ENCODE measurements at regions not wholly inside any gene's neighbourhood (a gene's known extent, or its start where the extent isn't known, plus 50 kb on each side); places are given as distances from the start of the nearest gene placed in this dataset.

DNA sequence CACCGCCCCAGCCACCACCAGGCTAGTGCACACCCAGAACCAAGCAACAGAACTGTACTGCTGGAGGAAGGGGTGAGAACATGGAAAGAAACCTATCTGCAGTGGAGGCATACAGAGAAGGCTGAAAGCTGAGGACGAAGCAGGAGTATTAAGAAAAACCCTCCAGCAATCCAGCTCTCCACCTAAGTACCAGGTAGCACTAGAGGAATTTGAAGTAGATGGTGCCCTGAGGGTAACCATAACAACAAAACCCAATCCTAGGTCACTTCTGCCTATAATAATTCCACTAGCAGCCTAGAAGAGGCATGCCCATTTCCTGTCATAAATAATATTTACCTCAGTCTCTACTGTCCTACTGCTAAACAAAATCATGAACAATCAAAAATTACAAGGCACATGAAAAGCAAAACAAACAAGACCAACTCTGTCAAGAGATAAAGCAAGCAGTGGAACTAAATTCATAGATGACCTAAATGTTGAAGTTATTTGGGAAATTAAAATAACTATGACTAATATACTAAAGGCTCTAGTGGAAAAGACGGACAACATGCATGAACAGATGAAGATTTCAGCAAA, 51.1 kb downstream of the HYCC1 start:
- no peak for DNase-seq (ENCODE audit: low read depth in 3 of 3)

DNA sequence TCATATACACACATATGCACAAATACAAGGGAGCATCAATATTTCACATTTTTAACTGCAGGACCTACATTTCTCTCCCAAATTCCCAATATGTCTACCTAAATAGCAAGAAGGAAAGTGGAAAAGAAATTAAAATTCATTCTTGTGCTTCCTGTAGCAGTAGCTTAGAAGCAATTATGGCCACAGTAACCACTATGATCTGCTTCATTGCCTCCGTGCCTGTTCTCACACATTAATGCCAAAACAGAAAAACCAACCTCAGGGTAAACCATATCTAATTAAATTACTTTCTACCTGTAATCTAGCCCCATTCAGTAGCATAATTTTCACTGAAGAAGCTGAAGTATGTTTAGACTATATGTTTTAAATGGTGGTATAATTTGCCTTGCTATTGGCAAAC, 55.2 kb downstream of the HYCC1 start:
- DNase-seq (ENCODE audit: low read depth in 3 of 3) = no peak

DNA sequence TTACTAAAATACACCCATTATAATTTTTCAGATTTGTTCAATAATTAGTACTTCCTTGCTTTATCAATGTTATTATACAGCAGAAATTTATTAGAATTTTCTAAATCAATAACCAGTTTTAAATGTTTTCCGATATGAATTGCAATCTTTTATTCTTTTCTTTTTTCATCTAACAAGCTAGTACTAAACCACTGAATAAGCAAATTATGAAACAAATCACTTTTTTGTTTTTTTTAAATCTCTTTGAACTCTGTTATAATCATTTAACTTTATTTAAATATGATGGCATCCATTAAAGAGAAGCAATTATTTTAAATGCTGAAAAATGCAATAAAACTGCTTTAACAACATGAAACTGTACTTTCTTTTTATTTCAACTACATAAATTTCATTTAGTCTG, 59.7 kb downstream of the HYCC1 start:
- DNase-seq (ENCODE audit: low read depth in 3 of 3) = no peak

DNA sequence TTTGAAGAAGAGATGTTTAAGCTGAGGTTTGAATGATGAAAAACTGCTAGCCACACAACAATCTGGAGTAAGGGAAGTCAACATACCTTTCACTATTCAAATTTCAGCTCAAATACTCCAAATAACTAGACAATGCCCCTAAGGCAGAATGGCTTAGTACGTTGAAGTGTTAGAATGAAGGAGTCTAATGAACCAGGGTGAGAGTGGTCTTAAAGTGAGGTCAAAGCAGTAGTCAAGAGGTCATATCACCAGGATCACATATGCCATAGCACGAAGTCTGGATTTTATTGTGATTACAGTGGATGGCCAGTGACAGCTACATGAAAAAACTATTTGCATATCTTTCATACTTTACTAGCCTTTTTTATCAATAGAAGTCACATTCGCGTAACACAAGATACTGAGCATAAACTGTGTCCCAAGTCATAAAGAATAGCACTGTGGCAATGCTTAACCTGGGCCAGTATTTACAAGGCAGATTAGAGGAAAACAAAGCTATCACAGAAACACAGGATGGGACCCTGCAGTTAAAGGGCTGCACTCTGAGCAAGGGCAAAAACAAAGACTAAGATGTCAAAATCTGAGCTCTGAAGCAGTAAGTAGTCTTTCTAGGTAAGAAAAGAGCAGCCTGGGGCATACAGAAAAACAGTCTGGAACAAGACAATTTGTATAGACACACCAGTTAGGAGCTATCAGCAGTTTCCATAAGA, 61.5 kb downstream of the HYCC1 start:
- no peak for DNase-seq (ENCODE audit: low read depth in 3 of 3)

DNA sequence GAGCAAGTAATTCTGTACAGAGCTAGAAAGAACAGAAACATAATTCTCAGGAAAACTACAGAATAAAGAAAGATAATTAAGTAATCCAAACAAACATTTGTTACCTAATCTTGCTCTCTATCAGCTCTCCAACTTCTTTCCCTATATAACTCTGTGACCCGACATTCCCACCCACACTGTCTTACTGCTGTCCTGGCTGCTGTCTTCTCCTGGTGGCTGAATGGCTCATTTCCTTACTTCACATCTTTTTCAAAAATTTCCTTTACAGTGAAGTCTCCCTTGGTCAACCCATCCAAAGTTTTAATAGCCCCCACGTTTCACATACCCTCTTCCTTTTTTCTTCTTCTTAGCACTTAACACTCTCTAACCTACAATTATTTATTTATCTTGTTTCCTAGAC, 64.0 kb downstream of the HYCC1 start:
- no peak for DNase-seq (ENCODE audit: low read depth in 3 of 3)

DNA sequence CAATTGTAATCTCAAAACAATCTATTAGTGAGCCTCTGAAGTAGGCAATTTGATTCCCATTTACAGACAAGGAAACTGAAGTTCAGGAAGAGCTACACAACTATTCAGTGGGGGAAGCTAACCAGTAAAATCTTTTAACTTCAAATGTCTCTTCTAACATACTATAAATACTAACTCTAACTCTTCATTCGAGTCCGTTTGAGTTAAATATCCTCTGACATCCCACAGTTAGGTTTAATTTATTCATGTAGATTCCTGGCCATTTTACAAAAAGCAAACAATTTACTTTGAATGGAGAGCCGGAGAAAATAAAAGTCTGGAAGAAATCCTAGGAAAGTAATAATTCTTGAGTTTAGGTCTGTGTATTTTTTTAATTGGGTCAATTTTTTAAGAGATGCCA, 64.7 kb downstream of the HYCC1 start:
- DNase-seq (ENCODE audit: low read depth in 3 of 3) = no peak

DNA sequence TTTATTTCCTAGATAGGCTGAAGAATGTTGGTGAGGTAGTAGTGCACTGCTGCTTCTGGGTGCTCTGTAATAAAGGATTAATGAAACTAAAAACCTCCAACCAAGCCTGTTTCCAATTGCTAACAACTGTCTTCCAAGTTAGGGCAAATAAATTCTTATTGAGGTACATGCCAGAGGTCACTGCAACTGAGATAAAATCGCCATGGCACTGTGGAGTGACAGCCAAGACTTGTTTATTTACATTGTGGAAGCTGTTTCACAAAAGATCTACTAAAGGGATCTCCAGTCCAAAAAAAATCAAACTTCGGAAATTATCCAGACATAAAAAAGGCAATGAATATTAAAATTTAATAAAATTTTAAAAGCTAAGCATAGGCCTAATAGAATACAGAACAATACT, 65.2 kb downstream of the HYCC1 start:
- DNase-seq (ENCODE audit: low read depth in 3 of 3) = no peak

DNA sequence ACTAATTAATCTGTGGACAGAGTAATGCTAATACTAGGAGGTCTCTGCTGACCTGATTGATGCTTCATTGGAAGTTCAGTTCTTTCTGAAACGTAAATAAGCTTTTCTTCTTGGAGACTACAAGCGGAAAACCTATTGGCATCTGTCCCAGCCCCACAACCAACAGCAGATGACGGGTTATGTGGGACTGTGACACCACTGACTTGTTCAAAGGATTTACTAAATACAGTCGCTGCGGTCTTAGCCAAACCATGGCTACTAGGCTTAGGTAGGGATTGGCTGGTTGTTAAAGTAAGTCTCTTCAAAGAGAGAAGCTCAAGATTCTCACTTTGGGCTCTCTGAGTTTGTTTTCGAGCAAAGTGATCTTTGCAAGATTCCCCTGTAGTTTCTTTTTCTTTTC, 68.3 kb downstream of the HYCC1 start:
- no peak for DNase-seq (ENCODE audit: low read depth in 3 of 3)

DNA sequence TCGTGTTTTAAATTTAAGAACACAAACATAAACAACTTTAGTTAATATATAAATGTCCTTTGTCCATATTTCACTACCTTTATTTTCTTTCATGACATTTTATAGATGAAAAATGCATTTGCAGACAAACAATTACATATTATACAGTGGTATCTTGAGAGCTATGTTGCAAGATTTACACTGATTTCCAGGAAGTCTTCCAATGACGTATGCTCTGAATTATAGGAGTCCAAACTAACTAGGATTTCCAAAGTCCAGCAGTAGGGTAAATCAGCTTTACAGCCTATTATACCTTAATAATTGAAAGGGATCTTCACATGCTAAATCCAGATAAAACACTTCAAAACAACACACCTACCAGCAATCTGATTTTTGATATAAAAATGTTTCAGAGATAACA, 69.4 kb downstream of the HYCC1 start:
- no peak for DNase-seq (ENCODE audit: low read depth in 3 of 3)

DNA sequence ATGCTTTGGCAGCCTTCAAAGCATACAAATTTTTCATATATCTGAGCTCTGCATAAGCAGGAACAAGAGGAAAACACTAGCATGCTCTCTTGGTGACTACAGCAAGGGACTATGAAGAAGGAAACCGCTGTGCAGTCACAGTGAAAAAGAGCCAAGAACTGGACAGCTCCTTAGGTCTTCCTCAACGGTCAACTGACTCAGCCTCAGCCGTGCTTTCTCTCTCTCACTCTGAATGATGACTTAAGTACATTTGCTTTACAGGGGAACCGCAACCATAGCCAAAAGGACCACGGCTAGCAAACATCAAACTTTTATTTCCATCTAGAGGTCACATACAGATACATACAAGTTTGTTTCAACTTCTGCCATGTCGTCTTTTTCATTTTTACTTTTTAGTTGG, 69.9 kb downstream of the HYCC1 start:
- no peak for DNase-seq (ENCODE audit: low read depth in 3 of 3)

DNA sequence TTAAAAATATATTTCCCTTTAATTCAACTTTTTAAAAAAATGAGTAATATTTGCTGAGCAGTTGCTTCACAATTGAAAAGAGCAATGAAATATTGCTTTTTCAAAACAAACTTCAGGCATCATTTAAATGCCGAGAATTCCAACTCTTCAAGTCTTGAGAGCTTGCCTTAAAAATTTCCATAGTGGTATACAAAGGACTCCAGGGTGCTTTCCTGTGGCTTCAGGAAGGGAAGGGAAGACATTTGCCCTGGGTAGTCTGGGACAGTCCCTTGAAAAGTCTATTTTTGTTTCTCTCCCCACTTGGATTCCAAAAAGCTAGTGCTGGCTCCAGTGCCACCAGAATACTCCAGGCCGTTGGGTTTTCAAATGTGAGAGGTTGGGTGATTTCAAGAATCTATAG, 71.7 kb downstream of the HYCC1 start:
- no peak for DNase-seq (ENCODE audit: low read depth in 3 of 3)

DNA sequence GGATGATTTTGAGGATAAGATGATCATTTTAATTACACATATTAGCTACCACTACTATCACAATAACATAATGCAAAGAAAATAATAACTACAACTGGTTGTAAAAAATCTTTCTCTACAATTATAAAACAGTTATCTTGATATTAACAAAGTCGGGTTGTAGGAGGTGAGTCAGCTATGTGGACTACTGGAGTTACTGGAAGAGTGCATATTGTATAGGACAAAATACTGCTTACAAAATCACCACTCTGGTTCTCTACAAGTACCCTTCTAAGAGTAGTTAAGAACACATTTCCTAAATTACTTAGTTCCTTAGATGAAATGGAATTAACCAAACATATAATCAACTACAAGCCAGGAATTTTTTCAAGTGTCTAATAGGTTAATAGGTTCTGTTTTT, 74.1 kb downstream of the HYCC1 start:
- DNase-seq (ENCODE audit: low read depth in 3 of 3) = no peak

DNA sequence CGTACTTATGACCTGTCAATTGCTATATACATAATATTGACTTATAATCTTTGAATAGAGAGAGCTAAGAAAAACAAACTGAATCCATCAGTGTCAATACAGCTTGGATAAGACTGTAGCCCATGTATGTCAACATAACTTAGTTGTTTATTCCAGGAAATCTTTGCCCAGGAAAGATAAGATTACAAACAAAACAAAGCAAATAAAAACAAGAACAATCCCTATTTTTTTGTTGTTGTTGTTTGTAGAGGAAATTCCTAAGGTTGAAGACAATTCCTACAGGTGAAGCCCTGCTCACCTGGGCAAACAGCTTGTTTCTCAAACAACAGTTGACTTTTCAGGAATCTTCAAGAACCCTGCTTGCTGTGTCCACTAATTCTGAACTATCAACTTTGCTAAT, 76.0 kb downstream of the HYCC1 start:
- DNase-seq (ENCODE audit: low read depth in 3 of 3) = no peak

DNA sequence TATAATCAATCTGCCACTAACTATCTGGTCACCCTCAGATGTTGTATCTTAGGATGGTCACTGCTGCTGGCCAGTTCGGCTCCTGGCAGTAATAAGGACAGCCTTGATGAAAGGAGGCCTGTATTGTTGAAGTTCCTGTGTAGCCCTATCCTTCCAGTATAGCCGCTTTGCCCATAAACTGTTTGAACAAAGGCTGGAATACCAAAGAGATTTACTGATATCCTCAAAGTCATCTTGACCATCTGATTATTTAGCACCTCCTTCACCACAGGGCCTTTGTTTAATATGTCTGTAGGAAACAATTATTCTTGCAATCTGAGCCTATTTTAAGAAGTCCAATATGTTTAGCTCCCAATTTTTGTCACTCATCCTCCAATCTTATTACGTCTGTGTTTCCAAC, 77.7 kb downstream of the HYCC1 start:
- no peak for DNase-seq (ENCODE audit: low read depth in 3 of 3)

DNA sequence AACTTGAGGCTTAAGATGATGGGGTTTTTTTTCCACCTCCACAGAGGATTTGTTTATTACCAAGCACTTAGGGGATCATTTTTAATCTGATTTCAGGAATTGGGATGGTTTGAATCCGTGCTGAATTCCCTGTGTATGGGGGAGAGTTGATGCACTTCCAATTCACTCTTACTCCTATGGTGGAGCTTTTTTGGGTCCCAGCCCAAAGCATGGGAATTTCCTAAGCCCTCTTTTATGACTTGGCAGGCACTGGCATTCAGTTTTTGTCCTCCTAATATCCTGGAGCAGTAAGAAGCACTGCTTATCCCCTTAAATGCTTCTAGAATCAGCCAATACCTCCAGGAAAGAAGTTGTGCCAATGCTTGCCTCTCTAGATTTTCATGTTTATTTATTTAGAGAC, 78.7 kb downstream of the HYCC1 start:
- no peak for DNase-seq (ENCODE audit: low read depth in 3 of 3)

DNA sequence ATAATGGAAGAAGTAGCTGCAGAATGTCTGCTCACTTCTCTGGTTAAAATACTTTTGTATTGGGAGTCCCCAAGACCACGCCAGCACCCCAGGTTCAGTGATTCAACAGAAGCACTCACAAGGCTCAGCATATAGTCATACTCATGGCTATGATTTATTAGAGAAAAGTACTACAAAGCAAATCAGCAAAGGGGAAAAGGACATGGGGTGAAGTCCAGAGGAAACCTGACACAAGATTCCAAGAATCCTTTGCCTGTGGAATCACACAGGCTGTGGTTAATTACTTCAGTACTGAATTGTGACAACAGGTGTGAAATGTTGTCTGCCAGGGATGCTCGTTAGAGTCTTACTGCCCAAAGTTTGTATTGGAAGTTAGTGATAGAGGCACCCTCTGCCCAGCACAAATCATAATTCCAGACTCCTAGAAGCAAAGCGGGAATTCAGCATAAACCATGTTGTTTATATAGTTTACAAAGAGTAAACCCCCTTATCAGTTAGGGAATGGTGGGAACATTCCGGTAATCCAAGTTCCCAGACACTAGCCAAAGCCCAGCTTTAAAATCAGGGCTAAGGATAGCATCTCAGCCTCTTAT, 79.4 kb downstream of the HYCC1 start:
- DNase-seq (ENCODE audit: low read depth in 3 of 3) = no peak

DNA sequence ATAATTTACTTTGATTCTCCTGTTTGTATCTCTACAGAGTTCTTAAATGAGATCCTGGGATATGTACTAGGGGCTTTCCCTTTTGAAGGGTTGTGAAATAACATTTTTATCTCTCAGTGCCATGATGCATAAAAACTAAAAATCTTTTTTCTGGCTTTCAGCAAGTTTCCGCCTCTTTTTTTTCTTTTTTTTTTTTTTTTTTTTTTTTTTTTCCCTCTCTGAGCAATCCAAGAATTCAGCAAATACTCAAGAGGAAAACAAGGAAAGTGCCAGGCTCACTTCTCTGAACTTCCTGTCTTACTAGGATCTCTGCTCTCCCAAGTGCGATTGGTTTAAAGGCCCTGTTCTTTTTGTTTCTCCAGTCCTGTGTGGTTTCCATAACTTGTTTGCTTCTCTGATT, 79.9 kb downstream of the HYCC1 start:
- no peak for DNase-seq (ENCODE audit: low read depth in 3 of 3)

DNA sequence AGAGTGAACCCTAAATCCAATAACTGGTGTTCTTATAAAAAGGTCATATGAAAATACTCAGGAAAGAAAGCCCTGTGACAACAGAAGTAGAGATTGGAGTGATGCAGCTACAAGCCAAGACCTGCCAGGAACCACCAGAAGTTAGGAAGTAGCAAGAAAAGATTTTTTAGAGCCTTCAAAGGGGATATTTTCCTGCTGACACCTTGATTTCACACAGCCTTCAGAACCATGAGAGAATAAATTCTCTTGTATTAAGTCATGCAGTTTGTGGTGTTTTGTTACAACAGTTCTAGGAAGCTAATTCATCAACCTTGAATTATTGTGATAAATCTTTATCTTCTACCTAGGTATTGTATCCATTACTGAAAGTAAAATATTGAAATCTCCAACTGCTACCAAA, 81.0 kb downstream of the HYCC1 start:
- no peak for DNase-seq (ENCODE audit: low read depth in 3 of 3)

DNA sequence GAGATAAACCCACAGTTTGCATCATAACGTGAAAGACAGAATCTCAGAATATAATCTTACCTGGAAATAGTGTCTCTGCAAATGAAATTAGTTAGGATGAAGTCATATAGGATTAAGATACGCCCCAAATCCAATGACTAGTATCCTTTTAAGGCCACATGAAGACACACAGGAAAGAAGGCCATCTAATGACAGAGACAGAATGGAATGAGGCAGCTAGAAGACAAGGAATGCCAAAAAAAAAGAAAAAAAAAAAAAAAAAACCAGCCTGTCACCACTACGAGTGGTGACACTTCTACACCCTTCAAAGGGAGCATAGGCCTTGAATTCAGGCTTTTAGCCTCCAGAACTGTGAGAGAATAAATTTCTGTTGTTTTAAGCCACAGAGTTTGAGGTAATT, 82.9 kb downstream of the HYCC1 start:
- no peak for DNase-seq (ENCODE audit: low read depth in 3 of 3)

DNA sequence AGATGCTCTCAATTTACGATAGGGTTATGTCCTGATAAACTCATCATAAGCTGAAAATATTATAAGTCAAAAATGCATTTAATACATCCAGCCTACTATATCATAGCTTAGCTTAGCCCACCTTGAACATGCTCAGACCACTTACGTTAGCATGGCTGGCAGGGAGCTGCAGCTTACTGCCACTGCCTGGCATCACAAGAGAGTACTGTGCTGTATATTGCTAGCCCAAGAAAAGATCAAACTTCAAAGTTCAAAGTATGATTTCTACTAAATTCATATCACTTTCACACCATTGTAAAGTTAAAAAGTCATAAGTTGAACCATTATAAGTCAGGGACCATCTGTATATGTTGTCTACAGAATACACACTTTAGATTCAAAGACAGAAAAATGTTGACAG, 91.6 kb downstream of the HYCC1 start:
- no peak for DNase-seq (ENCODE audit: low read depth in 3 of 3)

DNA sequence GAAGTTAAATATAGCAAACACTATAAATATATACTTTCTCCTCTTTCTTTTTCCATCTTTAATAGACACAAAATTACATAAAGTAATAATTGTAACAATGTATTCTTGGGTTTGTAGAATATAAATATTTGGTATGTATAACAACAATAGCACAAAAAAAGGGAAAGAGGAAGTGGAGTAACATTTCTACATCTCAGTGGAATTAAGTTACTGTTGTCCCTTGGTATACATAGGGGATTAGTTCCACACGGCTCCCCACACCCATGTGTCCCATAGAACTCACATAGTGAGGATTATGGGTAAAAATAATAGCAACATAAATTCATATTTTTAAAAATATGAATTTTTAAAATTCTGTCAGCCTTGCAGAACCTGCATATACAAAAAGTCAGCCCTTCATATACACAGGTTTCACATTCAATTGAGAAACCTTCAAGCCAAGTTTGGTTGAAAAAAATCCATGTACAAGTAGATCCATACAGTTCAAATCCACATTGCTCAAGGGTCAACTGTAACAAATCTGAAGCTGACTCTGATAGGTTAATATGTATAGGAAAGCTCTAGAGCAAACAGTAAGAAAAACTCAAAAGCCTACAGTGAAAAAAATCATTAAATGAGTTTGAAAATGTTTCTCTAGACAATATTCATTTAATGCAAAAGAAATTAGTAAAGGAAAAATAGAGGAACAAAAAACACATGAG, 92.4 kb downstream of the HYCC1 start:
- DNase-seq (ENCODE audit: low read depth in 3 of 3) = no peak

DNA sequence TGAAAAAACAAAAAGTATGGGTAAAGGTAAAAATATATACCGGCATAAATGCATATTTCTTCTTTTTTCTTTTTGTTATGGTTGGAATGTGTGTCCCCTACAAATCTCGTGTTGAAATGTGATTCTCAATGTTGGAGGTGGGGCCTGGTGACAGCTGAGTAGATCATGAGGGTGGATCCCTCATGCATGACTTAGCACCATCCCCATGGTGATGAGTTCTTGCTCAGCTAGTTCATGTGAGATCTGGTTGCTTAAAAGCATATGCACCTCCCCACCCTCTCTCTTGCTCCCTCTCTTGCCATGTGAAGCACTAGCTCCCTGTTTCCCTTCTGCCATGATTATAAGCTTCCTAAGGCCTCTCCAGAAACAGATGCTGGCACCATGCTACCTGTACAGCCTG, 93.3 kb downstream of the HYCC1 start:
- no peak for DNase-seq (ENCODE audit: low read depth in 3 of 3)

DNA sequence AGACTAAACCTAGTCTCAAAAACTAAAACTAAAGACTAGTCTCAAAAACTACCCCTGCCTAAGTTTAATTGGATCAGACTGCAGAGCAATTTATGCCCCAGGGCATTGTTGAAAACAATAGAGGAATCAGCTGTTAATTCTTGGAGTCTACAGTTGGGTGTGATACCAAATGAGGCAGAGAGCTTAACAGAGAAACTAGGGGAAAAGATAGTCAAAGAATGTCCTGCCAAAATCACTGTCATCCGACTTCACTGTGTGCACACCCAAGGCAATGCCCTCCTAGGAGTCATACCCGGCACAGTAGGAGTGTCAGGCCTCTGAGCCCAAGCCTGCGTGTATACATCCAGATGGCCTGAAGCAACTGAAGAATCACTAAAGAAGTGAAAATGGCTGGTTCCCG, 90.5 kb upstream of the TOMM7 start:
- no peak for DNase-seq (ENCODE audit: low read depth in 3 of 3)

Data from stimulated activated CD4-positive, alpha-beta T cell treated with anti-CD3 and anti-CD28 coated beads, TNF-alpha, amount 100 ng/mL, for 48 hours (primary cell).